Panc1 (cell line): ENCODE measurements at regions not wholly inside any gene's neighbourhood (a gene's known extent, or its start where the extent isn't known, plus 50 kb on each side); places are given as distances from the start of the nearest gene placed in this dataset.

Source experiments
- ATAC-seq: fragments of 200-7000 bp; cut with Tn5 transposase; 2 replicates; pipeline ENCODE4 v1.9.1; 2020; ENCODE audit warnings: mild to moderate bottlenecking, moderate library complexity
- BruUV-seq: library from RNA; stranded (reverse); fragments of 400-500 nt; replicated peaks from 2 replicates; lab custom pipeline; 2021; lab: Mats Ljungman, UMichigan
- CTCF ChIA-PET: fragments of 300-600 bp; sonication (Branson Sonifier 250); formaldehyde crosslinking; loops from one replicate; lab custom pipeline; 2022; ENCODE audit warnings: antibody characterized with exemption; lab: Charles Lee
- POLR2A ChIA-PET: fragments of 300-600 bp; sonication (Branson Sonifier 250); formaldehyde crosslinking; loops from one replicate; lab custom pipeline; 2022; ENCODE audit warnings: antibody characterized with exemption; lab: Charles Lee
- DNase-seq: peaks from one replicate; pipeline ENCODE4 v3.0.0-alpha.2; 2010; ENCODE audit warnings: low read depth, low spot score
- H3K27ac ChIP-seq: 2 replicates; pipeline ENCODE4 v1.5.1; 2011; ENCODE audit warnings: mild to moderate bottlenecking, low read length, inconsistent platforms
- H3K27me3 ChIP-seq: fragments of 200-500 bp; sonication (Bioruptor generic); 2 replicates; pipeline ENCODE4 v1.6.0; 2014; ENCODE audit warnings: low read length, inconsistent platforms; ENCODE audit not compliant: control insufficient read depth, insufficient read depth
- H3K36me3 ChIP-seq: fragments of 200-500 bp; sonication (Bioruptor generic); 2 replicates; pipeline ENCODE4 v1.5.1; 2014; ENCODE audit warnings: inconsistent platforms, mild to moderate bottlenecking, low read length, moderate library complexity; ENCODE audit not compliant: control insufficient read depth, insufficient read depth
- H3K4me1 ChIP-seq: 2 replicates; pipeline ENCODE4 v1.5.1; 2011; ENCODE audit warnings: inconsistent platforms, mild to moderate bottlenecking, low read length, moderate library complexity; ENCODE audit not compliant: control insufficient read depth, insufficient read depth
- H3K4me3 ChIP-seq, 2 experiments: 2 replicates each; pipeline ENCODE4 v1.5.1; 2011 to 2012; ENCODE audit warnings: low read depth in 2 of 2, low read length in 2 of 2, mild to moderate bottlenecking in 2 of 2, inconsistent platforms in 1 of 2, moderate library complexity in 1 of 2
- H3K9me3 ChIP-seq: fragments of 200-500 bp; sonication (Bioruptor generic); 2 replicates; pipeline ENCODE4 v1.5.1; 2014; ENCODE audit warnings: low read depth, mild to moderate bottlenecking, inconsistent platforms, low read length, moderate library complexity; ENCODE audit not compliant: control insufficient read depth, insufficient read depth
- POLR2AphosphoS5 ChIP-seq: IDR thresholded peaks from 2 replicates; pipeline ENCODE4 v1.6.1; 2012; ENCODE audit warnings: mild to moderate bottlenecking, low read depth, low read length, moderate library complexity
- REST ChIP-seq, 2 experiments: IDR thresholded peaks; 2 replicates each; pipeline ENCODE4 v1.6.1; 2011 to 2012; ENCODE audit warnings: low read depth in 2 of 2, control low read depth in 1 of 2, low read length in 1 of 2, mild to moderate bottlenecking in 1 of 2, moderate library complexity in 1 of 2; ENCODE audit not compliant: insufficient read depth in 1 of 2
- SIN3A ChIP-seq: IDR thresholded peaks from 2 replicates; pipeline ENCODE4 v1.6.1; 2012; ENCODE audit warnings: low read depth, mild to moderate bottlenecking, low read length, moderate library complexity, borderline replicate concordance; ENCODE audit not compliant: insufficient read depth
- TCF7L2 ChIP-seq: IDR thresholded peaks from 2 replicates; pipeline ENCODE4 v1.6.1; 2011; ENCODE audit warnings: mild to moderate bottlenecking, low read depth, low read length, inconsistent platforms
- in situ Hi-C: cut with HindIII; loops from 2 replicates; pipeline ENCODE4 v1.10.0; 2016; ENCODE audit warnings: low sequenced_read_pairs, low pct_unique_long_range_greater_than_20kb
- intact Hi-C: fragments of 100-400 bp; cut with micrococcal nuclease; formaldehyde crosslinking; loops from one replicate; pipeline ENCODE4 v1.10.0; 2022; ENCODE audit not compliant: unreplicated experiment
- TF ChIP-seq, protein P1 (sequence below): fragments of 450-650 bp; IDR thresholded peaks from 2 replicates; pipeline ENCODE4 v1.5.1; 2017; ENCODE audit warnings: mild to moderate bottlenecking

GRCh38 chr1:55605155-55605554 is 390.0 kb upstream of the USP24 start:
- H3K36me3 ChIP-seq, result no peaks in the 10 kb centered on the region
- intact Hi-C loops (no loop called here), in situ Hi-C loops (no loop called here)
- BruUV-seq, result no TSS peak
- no peaks in the 10 kb centered on the region for H3K27me3 ChIP-seq
- no peak for DNase-seq
- no peak overlapping the region for H3K27ac ChIP-seq
- TF ChIP-seq TCF7L2 (no peak), POLR2AphosphoS5 (no peak), SIN3A (no peak), REST (IDR thresholded peaks at IDR 0.05; ENCODE audit: insufficient read depth in 1 of 2, low read depth in 2 of 2, low read length in 1 of 2) (no peak)
- TF ChIP-seq, protein P1, sequence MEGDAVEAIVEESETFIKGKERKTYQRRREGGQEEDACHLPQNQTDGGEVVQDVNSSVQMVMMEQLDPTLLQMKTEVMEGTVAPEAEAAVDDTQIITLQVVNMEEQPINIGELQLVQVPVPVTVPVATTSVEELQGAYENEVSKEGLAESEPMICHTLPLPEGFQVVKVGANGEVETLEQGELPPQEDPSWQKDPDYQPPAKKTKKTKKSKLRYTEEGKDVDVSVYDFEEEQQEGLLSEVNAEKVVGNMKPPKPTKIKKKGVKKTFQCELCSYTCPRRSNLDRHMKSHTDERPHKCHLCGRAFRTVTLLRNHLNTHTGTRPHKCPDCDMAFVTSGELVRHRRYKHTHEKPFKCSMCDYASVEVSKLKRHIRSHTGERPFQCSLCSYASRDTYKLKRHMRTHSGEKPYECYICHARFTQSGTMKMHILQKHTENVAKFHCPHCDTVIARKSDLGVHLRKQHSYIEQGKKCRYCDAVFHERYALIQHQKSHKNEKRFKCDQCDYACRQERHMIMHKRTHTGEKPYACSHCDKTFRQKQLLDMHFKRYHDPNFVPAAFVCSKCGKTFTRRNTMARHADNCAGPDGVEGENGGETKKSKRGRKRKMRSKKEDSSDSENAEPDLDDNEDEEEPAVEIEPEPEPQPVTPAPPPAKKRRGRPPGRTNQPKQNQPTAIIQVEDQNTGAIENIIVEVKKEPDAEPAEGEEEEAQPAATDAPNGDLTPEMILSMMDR, result no peak
- no peak for ATAC-seq
- CTCF ChIA-PET, result no interaction called here
- no peaks in the 10 kb centered on the region for H3K4me1 ChIP-seq
- POLR2A ChIA-PET, result interaction anchor here (0.5 kb wide), 1 partner anchor 53 kb away, joined by 4 read pairs; no protein-coding TSS in a partner anchor
- H3K4me3 ChIP-seq, result no peak overlapping the region
- H3K9me3 ChIP-seq, result no peaks in the 10 kb centered on the region

DNA sequence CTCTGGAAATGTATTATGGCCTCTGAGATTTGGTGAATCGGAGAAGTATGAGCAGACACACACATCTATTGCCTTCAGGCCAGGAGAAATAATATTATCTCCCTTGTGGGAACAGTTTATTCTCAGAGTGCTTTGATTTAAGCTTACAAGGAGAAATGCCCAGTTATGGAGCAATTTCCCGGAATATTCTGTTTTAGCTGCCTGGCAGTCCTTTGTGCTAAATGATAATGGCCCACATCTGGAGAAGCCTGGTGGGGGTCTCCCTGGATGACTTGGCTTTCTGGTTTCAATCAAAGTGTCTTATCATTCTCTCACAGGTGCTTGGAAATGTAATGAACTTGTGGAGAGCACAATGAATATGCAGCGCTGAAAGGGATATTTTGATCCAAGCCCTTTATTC is 389.6 kb upstream of the USP24 start:
- H3K4me3 ChIP-seq, result no peak overlapping the region
- no peaks in the 10 kb centered on the region for H3K36me3 ChIP-seq
- intact Hi-C loops, result no loop called here
- DNase-seq, result no peak
- H3K27me3 ChIP-seq, result no peaks in the 10 kb centered on the region
- CTCF ChIA-PET, result no interaction called here
- no peaks in the 10 kb centered on the region for H3K9me3 ChIP-seq
- TF ChIP-seq REST (IDR thresholded peaks at IDR 0.05; ENCODE audit: insufficient read depth in 1 of 2, low read depth in 2 of 2, low read length in 1 of 2) (no peak), TCF7L2 (no peak), SIN3A (no peak), POLR2AphosphoS5 (no peak)
- TF ChIP-seq, protein P1, result no peak
- no TSS peak for BruUV-seq
- H3K27ac ChIP-seq, result no peak overlapping the region
- POLR2A ChIA-PET, result no interaction called here
- in situ Hi-C loops, result no loop called here
- no peaks in the 10 kb centered on the region for H3K4me1 ChIP-seq
- no peak for ATAC-seq
